K562 (cell line): ENCODE measurements at regions not wholly inside any gene's neighbourhood (a gene's known extent, or its start where the extent isn't known, plus 50 kb on each side); places are given as distances from the start of the nearest gene placed in this dataset.

Source experiments
- CBFA2T2 ChIP-seq: fragments of 450-650 bp; conservative IDR thresholded peaks from 2 replicates; pipeline ENCODE4 v1.6.1; 2017; ENCODE audit warnings: mild to moderate bottlenecking
- CLOCK ChIP-seq: fragments of 250-450 bp; sonication (Bioruptor Pico); IDR thresholded peaks from 2 replicates; pipeline ENCODE4 v1.4.0; 2020; ENCODE audit warnings: mild to moderate bottlenecking, moderate library complexity, borderline replicate concordance
- CSDE1 ChIP-seq, 2 experiments: fragments of 450-650 bp; IDR thresholded peaks; 2 replicates each; pipeline ENCODE4 v1.6.1; 2016; ENCODE audit warnings: mild to moderate bottlenecking in 1 of 2
- NR2F6 ChIP-seq: fragments of 450-650 bp; formaldehyde crosslinking; IDR thresholded peaks from 2 replicates; pipeline ENCODE4 v1.4.0; 2020; ENCODE audit warnings: mild to moderate bottlenecking
- TF ChIP-seq, protein P1 (sequence below), 2 experiments: fragments of 450-650 bp; IDR thresholded peaks; 2 replicates each; pipeline ENCODE4 v1.6.1; 2016; ENCODE audit warnings: mild to moderate bottlenecking in 2 of 2, borderline replicate concordance in 1 of 2, low read depth in 1 of 2, moderate library complexity in 1 of 2
- TF ChIP-seq, protein P2 (sequence below): fragments of 250-450 bp; sonication (Bioruptor Pico); IDR thresholded peaks from 2 replicates; pipeline ENCODE4 v1.6.1; 2021; ENCODE audit warnings: mild to moderate bottlenecking

DNA sequence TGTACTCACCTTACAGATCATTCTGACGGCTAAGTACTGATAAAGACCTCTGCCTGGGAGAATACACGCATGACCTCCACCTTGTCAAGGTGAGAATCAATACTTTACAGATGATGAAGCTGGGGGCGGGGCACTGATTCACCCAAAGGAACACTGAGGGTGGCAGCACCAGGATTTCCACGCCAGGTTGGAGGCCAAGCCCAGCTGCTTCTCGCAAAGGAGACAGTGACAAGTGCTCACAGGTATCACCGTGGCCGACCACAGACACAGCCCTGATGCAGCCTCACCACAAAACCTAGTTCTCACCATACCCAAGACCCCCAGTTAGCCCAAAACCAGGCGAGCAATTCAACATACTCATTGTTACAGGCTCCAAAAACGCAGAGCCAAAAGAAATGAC, 434.2 kb downstream of the SOX9 start (continued):
- TF ChIP-seq, protein P1, sequence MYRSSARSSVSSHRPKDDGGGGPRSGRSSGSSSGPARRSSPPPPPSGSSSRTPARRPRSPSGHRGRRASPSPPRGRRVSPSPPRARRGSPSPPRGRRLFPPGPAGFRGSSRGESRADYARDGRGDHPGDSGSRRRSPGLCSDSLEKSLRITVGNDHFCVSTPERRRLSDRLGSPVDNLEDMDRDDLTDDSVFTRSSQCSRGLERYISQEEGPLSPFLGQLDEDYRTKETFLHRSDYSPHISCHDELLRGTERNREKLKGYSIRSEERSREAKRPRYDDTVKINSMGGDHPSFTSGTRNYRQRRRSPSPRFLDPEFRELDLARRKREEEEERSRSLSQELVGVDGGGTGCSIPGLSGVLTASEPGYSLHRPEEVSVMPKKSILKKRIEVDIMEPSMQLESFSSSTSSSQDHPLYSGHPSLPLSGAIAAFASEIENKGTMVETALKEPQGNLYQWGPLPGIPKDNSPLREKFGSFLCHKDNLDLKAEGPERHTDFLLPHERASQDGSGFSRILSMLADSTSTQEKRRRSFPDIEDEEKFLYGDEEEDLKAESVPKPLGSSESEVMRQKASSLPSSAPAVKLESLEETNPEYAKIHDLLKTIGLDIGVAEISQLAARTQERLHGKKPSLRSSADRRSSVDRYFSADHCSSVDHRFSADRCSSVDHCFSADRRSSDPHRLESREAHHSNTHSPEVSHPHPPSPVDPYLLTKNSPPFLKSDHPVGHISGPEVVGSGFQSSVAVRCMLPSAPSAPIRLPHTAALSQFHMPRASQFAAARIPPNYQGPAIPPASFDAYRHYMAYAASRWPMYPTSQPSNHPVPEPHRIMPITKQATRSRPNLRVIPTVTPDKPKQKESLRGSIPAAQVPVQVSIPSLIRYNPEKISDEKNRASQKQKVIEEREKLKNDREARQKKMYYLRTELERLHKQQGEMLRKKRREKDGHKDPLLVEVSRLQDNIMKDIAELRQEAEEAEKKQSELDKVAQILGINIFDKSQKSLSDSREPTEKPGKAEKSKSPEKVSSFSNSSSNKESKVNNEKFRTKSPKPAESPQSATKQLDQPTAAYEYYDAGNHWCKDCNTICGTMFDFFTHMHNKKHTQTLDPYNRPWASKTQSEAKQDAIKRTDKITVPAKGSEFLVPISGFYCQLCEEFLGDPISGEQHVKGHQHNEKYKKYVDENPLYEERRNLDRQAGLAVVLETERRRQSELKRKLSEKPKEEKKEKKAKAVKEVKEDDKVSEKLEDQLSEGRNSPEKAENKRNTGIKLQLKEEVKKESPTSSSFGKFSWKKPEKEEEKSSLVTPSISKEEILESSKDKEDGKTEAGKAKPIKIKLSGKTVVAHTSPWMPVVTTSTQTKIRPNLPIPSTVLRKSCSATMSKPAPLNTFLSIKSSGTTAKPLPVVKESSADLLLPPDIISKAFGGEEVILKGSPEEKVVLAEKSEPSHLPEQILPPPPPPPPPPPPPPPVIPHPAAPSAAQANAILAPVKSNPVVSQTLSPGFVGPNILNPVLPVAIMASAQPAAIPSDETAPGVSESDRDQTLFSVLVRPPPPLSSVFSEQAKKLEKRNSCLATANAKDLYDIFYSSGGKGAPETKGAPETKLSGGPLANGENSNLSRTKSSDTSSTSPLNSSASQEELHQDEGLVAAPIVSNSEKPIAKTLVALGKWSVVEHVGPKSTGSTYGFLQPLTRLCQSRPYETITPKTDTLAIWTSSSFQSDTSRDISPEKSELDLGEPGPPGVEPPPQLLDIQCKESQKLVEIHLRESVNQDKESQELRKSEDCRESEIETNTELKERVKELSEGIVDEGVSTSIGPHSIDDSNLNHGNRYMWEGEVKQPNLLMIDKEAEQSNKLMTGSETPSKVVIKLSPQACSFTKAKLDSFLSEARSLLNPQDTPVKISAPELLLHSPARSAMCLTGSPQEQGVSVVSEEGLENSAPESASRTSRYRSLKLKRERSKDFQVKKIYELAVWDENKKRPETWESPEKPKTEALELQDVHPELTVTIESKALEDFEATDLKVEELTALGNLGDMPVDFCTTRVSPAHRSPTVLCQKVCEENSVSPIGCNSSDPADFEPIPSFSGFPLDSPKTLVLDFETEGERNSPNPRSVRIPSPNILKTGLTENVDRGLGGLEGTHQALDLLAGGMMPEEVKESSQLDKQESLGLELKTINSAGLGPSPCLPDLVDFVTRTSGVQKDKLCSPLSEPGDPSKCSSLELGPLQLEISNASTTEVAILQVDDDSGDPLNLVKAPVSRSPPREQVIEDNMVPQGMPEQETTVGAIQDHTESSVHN (IDR thresholded peaks at IDR 0.05; ENCODE audit: borderline replicate concordance in 1 of 2, low read depth in 1 of 2): no peak
- TF ChIP-seq NR2F6 (no peak), CSDE1 (IDR thresholded peaks at IDR 0.05) (no peak), CBFA2T2 (no peak), CLOCK (CRISPR knock-in tag) (no peak)
- TF ChIP-seq, protein P2, sequence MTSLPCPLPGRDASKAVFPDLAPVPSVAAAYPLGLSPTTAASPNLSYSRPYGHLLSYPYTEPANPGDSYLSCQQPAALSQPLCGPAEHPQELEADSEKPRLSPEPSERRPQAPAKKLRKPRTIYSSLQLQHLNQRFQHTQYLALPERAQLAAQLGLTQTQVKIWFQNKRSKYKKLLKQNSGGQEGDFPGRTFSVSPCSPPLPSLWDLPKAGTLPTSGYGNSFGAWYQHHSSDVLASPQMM: no peak
- TF ChIP-seq, all 486 proteins: peak for 0
